HG03060 (cell line): ENCODE measurements at regions not wholly inside any gene's neighbourhood (a gene's known extent, or its start where the extent isn't known, plus 50 kb on each side); places are given as distances from the start of the nearest gene placed in this dataset.

Experiments used
- ATAC-seq: cut with Tn5 transposase; IDR thresholded peaks from one replicate; pipeline ENCODE4 v1.9.1; 2021; ENCODE audit warnings: low read depth, moderate number of reproducible peaks; ENCODE audit not compliant: unreplicated experiment

DNA sequence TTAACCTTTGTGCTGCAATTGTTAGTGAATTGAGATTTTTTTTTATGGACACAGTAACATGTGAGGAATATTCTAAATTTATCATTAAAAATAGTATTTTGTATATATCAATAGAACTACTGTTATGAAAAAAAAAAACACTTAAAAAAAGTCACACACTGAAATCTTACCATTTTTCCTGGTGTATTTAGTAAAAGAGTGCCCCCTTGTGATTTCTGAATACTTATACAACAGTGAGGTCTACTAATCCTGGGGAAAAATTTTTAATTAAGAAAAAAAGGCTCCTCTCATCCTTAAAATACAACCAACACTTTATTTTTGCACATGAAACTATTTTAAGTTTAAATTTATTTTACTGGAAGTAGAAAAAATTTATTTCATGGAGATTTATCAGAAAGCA is 56.4 kb upstream of the SPOCK3 start:
- no peak for ATAC-seq

DNA sequence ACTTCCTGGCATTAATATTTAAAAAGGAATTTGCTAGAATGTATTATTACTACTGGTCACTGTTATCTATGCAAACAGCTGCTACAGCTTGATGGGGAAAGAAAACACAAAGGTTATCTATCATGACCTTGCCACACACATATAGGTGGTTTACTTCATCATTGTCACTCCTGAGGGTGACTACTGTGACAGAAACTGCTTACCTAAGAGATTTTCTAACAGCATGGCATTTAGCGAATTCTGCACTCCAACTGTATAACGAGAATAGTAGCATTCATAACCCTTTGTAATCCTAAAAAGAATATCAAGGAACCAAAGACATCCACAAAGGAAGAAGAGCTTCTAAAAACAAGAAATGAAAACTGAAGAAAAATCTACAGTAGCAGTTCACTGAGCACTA is 74.6 kb upstream of the SPOCK3 start:
- ATAC-seq = no peak

DNA sequence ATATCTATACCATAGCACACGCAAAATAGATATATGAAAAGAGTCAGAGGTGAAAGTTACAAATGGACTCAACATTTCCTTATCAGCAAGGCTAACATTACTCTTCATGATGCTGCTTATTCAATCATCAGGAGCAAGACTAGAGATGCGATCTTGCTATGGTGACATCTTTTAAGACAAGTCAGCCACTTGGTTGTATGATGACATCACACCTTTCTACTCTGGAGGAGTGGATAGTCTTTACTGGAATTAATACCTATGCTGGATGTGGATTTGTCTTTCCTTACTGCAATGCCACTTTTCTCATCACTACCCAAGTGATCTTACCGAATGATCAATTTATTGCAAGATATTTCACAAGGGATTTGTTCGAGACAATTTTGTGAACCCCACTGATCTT is 87.0 kb upstream of the SPOCK3 start:
- no peak for ATAC-seq

DNA sequence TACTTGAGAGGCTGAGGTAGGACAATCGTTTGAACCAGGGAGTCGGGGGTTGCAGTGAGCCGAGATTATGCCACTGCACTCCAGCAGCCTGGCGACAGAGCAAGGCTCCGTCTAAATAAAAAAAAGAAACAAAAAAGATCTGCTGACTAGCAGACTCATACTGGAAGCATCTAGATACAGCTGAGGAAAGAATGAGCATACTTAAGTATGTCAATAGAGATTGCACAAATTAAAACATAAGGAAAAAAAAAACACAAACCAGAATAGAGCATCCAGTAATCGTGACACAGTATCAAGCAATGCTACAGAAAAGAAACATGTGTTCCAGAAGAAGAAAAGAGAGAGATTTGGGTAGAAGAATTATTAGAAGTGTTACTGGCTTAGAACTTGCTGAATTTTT is 105.5 kb upstream of the SPOCK3 start:
- ATAC-seq = no peak

DNA sequence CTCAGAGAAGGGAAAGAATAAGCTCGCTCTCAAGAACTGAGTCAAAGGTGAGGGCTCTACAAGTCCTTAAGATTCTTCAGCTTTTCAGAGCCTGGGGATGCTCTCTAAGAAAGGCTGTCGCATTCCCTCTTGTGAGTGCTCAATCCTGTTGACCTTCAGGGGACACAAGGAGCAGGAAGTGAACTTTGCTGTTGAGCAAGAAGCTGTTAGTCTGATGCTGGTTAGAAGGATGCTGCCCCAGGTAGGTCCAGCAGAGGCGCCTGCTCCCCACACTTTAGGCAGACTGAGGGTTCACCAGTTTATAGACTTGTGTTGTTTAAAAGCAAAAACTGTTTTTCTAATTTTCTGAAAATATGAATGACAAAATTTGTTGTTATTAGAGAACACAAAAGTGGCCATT is 125.4 kb upstream of the SPOCK3 start:
- ATAC-seq = no peak

DNA sequence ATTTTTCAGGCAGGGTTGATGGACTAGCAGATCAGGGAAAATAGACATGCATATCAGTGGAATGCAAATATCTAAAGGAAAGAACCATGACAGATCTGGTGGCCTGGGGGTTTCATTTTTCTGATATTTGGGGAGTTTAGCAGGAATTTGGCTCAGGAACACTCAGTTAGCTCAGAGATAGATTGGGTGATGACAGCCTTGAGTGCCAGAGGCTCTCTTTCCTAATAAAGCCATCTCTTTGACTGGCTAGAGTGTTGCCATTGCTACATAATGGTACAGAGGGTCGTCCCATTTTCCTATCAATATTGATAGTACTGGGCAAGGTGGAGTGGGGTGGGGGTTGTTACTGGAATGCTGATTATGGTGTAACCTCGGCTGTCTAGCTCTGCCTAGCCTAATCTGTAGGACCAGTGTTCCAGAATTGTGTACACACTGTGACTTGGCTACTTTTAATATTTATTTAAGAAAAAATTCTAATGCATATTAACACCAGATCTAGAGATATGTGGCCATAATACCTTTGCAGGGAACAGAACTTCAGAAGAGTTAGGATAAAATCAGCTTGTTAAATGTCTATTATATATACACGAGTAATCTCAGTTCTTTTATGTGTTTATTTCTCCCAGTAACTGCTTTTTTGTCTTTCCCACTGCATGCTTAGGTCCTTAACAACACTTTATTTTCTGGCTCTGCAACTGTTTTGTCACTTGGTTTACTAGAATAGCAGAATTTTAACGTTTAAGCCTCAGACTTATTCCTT is 145.0 kb upstream of the SPOCK3 start:
- ATAC-seq = no peak

DNA sequence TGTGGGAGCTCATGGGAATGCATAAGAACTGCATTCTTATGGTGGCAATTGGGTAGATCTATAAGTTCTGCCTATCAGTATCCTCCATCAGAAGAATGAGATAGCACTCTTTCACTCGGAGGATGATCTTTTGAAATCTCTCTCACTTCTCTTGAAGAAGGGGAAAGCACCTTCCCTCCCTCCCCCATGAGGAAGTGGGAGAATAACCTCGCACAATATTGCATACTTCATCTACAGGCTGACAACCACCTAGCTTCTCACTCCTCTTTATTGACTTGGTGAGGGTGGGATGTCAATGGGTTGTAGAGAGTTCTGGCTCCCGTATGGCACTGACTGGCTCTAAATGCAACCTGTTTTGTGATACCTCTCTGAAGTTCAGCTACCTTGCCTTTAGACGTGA is 146.7 kb upstream of the SPOCK3 start:
- ATAC-seq = no peak

DNA sequence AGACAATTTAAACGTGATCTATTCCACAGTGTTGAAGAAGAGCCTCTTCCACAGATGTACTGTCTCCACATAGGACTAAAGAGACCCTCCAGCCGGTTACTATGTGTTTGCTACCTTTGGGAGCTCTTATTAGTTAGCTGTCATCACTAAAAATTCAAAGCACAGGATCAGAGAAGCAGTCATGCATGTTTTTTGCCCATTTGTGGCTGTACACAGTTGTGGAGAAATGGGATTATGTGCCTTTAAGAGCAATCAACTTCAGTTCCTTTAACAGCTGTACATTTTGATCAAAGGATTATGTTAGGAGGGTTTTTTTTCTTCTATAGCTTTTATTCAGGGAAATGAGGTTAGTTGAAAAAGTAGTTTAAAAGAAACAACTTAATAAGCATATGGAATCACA is 149.0 kb upstream of the SPOCK3 start:
- no peak for ATAC-seq

DNA sequence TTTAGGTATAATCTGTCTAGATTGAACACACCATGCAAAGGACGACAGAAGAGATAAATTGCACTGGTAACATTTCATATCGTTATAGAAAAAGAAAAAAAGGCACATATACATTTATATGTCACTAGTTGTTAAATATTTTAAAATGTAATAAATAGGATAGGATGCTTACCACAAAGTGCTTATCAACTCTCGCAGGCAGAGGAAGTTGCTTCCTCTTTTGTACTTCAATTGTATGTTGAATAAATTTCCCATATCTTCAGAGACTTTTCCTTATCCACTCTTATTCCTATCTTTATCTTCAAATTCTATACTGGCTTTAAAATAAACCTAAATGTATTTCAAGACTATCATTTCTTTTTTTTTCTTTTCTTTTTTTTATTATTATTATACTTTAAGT is 163.3 kb upstream of the SPOCK3 start:
- no peak for ATAC-seq

DNA sequence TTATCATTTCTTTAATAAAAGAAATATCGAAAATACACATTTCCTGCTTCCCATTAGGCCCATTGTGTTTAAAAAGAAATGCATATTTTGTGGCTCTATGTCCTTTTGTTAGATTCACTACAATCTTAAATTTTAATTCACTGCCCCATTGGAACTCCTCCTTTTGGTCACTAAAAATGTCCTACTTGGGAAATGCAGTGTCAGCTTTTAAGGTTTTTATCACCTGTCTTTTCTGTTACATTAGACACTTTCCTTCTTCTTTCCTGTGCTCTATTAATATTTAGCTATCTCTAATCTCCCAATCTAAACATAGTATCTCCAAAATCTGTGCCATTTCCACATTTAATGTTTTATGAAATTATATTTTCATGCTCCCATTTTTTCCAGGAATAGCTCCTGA is 164.9 kb upstream of the SPOCK3 start:
- ATAC-seq = no peak

DNA sequence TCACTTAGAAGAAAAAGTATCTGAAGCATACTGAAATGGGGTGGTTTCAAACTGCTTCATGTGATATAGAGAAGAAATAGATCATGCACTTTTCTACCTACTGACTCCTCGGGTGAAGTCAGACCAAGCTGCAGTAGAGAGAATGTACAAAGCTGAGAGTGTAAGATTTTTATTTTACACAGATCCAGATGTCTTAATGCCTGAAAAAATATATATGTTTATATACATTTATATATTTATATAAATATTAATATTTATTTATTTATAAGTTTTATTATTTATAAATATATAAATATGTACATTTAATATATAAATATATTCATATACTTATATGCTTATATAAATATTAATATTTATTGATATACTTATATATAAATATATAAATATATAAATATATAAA is 171.9 kb upstream of the SPOCK3 start:
- ATAC-seq = no peak

DNA sequence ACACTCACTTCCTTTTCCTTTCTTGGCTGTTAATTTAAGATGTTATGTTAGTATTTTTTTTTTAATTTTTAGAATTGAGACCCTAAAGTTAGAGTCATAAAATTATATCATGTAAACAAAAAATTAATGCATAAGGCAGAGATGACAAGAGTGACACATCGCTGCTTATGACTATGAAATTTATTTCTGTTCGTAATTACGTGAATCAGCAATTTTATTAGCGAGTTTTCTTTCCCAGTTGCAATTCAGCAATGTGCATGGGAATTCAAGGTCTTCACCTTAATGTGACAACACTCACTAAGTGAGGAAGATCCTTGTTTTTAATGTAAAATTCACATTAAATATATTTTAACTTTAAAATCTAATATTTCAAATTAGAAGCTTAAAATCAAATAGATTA is 181.2 kb upstream of the SPOCK3 start:
- ATAC-seq = no peak

DNA sequence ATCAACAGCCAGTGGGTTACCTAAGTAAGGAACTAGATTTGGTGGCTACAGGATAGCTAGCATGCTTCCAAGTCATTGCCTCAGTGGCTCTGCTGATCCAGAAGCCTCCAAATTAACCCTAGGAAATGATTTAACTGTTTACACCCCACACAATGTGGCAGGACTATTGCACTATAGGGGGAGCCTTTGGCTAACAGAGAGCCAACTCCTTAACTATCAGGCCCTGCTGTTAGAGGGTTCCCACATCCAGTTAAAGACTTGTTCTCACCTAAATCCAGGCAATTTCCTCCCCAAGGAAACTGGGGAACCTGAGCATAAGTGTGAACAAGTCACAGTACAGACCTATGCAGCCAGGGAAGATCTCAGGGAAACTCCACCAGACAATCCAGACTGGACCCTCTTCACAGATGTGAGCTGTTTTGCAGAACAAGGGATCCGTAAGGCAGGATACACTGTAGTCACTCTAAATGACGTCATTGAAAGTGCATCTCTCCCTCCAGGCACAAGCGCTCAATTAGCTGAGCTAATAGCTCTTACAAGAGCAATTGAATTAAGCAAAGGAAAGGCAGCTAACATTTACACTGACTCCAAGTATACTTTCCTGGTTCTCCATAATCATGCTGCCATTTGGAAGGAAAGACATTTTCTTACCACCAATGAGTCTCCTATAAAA is 185.3 kb upstream of the SPOCK3 start:
- ATAC-seq = no peak

DNA sequence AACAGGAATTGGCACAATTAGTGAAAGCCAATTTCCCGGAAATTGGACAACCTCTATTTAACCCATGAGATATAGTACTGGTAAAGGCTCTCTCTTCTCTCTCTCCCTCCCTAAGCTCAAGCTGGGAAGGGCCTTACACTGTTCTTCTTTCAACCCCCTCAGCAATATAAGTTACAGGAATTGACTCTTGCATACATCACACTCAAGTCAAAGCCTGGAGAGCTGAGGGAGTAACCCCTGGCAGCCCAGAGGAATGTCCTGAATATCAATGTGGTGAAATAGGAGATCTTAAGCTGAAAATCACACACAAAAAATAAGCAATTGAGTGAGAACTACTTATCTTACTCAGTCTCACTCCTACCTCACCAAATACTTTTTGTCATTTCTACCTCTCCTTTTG is 186.9 kb upstream of the SPOCK3 start:
- no peak for ATAC-seq

DNA sequence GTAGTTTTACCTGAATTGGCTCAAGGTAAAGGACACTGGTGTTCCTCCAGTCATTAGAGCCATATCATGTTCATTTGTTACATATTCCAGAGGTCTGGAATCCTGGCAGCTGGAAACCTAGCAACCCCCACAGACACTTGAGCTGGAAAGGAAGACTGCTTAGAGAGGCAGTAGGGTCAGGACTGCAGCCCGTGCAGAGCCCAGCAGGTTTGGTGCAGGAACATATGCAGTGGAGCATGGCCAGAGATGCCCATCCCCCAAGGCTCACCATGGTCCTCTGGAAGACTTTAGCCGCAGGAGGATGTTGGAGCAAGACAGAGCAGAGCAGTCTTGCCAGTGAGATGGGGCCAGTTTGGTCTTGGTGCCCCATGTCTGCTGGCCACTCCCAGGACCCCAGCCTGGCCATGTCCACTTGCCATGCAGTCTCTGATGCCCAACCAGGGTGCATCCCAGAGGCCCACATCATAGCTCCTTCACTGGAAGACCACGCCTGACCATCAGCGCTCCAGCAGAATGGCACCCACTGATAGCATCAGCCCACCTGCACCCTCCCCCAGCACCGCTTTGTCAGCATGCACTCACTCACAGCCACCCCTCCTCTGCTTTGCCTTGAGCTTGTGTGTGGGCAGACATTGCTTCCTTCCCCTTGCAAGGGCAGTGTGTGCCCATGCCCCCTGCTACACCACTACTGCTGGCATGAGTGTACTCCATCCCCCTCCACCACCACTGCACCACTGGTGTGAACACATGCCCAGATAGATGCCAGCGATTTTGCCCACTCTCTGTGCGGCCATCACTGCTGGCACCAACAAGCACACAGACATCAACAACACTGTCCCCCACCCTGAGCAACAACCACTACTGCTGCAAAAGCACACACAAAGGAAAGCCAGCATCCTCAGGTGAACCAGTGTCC is 190.3 kb upstream of the SPOCK3 start:
- ATAC-seq = no peak

DNA sequence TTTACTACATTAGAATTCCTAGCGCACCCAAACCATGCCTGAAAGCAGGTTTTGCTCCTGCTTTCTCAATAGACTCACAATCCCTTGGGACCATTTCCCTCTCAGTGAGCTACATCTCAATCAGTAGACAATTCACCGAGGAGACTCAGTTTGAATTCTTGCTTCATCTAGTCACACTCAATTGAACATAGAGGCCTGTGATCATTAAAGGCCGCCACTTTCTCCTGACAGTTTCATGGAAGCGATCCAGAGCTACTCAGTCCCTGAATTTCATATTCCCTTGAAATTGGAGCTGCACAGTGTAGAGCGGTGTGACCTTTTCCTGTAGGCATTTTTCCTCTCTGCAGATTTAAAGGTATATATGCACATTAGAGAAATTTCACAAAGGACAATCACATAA is 193.9 kb upstream of the SPOCK3 start:
- no peak for ATAC-seq

DNA sequence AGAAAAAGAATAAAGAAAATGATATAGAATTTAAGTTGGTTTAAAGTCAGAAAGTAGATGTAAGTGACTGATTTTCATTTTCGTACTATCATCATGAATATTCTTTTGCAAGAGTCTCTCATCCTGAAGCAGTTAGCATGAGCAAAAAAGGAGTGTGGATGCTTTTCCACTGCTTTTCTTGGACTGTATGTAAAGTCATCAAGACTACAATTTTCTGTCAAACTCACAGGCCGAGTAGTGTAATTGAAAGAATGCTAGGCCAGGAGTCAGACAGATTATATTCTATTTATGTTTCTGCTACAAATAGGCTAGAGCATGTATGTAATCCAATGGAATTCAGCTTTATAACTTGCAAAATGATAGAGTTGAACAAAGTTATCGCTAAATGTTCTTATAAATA is 197.1 kb upstream of the SPOCK3 start:
- ATAC-seq = no peak

DNA sequence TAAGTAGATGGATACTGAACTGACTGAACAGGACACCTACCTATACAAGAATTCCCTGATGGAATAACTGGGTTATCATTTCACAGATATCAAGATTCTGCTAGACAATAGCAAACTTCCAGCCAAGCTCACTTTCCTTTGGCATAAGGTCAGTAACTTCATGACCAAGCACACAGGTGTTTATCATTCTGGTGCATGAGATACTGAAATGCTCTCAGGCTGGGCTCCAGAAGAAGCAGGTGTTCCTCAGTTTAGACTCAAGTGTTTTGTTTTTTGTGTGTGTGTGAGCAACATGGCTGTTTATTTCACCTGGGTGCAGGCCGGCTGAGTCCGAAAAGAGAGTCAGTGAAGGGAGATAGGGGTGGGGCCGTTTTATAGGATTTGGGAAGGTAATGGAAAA is 201.5 kb upstream of the SPOCK3 start:
- no peak for ATAC-seq

DNA sequence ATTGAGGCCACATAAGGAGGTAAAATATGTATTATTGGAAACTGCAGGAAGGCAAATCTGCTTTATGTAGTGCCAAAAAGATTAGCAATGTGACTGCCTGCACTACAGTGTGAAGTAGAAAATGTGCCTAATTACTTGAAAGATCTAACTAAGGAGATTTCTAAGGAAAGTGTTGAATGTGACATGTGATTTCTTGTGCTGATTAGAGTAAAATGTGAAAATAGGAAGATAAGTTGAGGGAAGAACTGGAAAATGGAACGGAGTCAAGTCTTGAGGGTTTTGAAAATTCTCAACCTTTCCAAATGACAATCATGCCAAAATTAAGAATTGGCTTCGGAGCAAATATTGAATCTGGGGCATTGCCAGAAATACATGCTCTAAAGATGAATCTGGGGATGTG is 209.5 kb upstream of the SPOCK3 start:
- no peak for ATAC-seq

DNA sequence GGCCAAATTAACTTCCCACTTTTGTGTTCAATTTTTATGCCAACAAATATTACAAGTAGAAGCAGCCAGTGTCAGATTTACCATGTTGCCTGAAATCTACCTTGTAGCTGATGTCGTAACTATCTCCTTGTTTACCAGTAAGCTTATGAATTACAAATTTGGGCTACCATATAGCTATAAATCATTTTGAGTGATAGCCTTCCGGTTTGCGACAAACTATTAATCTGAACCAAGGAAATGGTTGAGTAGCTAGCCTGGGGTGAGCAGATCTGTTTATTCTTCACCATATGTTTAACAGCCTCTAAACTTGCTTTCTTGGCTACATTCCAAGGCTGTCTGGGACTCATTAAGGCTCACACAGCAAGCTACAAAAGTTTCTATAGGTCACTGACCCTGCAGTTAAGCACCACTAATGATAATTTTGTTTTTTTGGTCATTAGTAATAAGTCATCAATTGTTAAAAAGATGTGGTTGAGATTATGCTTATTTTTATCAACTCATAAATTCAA is 218.7 kb upstream of the SPOCK3 start:
- ATAC-seq = no peak

DNA sequence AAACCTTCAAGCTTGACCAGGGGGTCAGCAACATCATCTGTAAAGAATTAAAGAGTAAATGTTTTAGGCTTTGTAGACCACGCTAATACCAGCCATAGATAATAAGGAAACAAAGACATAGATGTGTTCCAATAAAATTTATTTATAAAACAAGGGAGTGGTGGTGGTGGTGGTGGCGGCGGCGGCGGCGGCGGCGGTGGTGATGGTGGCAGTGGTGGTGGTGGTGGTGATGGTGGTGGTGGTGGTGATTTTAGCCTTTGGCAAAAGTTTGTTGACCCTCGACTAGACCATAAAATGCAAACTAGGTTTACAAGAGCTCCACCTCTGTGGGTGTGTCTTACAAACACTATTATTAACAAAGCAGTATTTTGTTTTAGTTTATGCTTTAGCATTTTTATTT is 222.3 kb upstream of the SPOCK3 start:
- no peak for ATAC-seq
